ENCODE measurements at regions not wholly inside any gene's neighbourhood (a gene's known extent, or its start where the extent isn't known, plus 50 kb on each side); places are given as distances from the start of the nearest gene placed in this dataset.
"Not testable (repeated sequence)": the region's sequence is repeated elsewhere in the genome, so short reads cannot be mapped to it uniquely, and the experiment has no call there.

DNA sequence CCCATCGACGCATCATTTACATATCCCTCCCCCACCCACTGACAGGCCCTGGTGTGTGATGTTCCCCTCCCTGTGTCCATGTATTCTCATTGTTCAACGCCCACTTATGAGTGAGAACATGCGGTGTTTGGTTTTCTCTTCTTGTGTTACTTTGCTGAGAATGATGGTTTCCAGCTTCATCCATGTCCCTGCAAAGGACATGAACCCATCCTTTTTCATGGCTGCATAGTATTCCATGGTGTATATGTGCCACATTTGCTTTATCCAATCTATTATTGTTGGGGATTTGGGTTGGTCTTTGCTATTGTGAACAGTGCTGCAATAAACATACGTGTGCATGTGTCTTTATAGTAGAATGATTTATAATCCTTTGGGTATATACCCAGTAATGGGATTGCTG, 243.3 kb downstream of the TTC6 start:
- not testable (repeated sequence) for H3K18ac ChIP-seq (ENCODE audit: low read depth in 1 of 2, low read length in 2 of 2); H3K36me3 ChIP-seq (ENCODE audit: control insufficient read depth in 1 of 2, insufficient read depth in 2 of 2, low read depth in 1 of 2, low read length in 2 of 2); H4K91ac ChIP-seq (ENCODE audit: low read length); H2BK12ac ChIP-seq (ENCODE audit: low read length in 2 of 2); H3K79me1 ChIP-seq (replicated peaks; ENCODE audit: low read length, poor library complexity, severe bottlenecking); H3K9ac ChIP-seq (ENCODE audit: low read length); H3K4me2 ChIP-seq (ENCODE audit: low read length, poor library complexity, severe bottlenecking); H3K23ac ChIP-seq (ENCODE audit: low read length in 2 of 2); H2AK5ac ChIP-seq (ENCODE audit: low read length, severe bottlenecking); H3K4ac ChIP-seq (ENCODE audit: low read depth in 1 of 2, low read length in 2 of 2); H4K8ac ChIP-seq (ENCODE audit: low read length); H2BK5ac ChIP-seq (ENCODE audit: low read depth, low read length, poor library complexity, severe bottlenecking); H3K27me3 ChIP-seq (ENCODE audit: control insufficient read depth in 1 of 2, insufficient read depth in 1 of 2, low read length in 2 of 2); H2BK120ac ChIP-seq (ENCODE audit: low read depth, low read length); H2BK15ac ChIP-seq (ENCODE audit: low read depth, poor library complexity, severe bottlenecking); DNase-seq; H3K4me1 ChIP-seq (ENCODE audit: control insufficient read depth, insufficient read depth, low read depth, low read length); H3K14ac ChIP-seq (ENCODE audit: low read length in 2 of 2); H2AFZ ChIP-seq (ENCODE audit: low read depth, low read length); H3K4me3 ChIP-seq (ENCODE audit: insufficient read depth in 1 of 2, low read depth in 1 of 2, low read length in 2 of 2); H3K27ac ChIP-seq (ENCODE audit: low read length, poor library complexity, severe bottlenecking)
- H3K9me3 ChIP-seq (ENCODE audit: control insufficient read depth, low read length) = peaks cover 26% of the 10 kb centered on the region
- WGBS = 63% methylated on average over 5 of the region's 5 CpGs

DNA sequence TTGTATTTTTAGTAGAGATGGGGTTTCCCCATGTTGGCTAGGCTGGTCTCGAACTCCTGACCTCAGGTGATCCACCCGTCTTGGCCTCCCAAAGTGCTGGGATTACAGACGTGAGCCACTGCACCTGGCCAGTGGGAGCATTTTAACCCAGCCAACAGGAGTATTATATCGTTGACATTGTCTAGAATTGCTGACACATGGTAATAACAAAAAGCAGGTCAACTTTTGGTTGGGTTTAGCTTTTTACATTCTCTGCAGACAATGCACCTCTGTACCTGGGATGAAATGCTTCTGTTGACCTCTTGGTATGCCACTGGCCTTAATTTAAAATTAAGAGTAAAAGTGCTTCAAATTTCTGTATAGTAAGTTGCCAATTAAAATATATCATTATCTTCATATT, 245.6 kb downstream of the TTC6 start:
- H3K79me1 ChIP-seq (replicated peaks; ENCODE audit: low read length, poor library complexity, severe bottlenecking); H4K8ac ChIP-seq (ENCODE audit: low read length); H3K9me3 ChIP-seq (ENCODE audit: control insufficient read depth, low read length); H2AK5ac ChIP-seq (ENCODE audit: low read length, severe bottlenecking); H2BK12ac ChIP-seq (ENCODE audit: low read length in 2 of 2); H3K27me3 ChIP-seq (ENCODE audit: control insufficient read depth in 1 of 2, insufficient read depth in 1 of 2, low read length in 2 of 2); H3K18ac ChIP-seq (ENCODE audit: low read depth in 1 of 2, low read length in 2 of 2); H3K14ac ChIP-seq (ENCODE audit: low read length in 2 of 2); H3K4ac ChIP-seq (ENCODE audit: low read depth in 1 of 2, low read length in 2 of 2); H4K91ac ChIP-seq (ENCODE audit: low read length); H3K4me1 ChIP-seq (ENCODE audit: control insufficient read depth, insufficient read depth, low read depth, low read length); H3K27ac ChIP-seq (ENCODE audit: low read length, poor library complexity, severe bottlenecking); H2BK120ac ChIP-seq (ENCODE audit: low read depth, low read length); DNase-seq; H3K9ac ChIP-seq (ENCODE audit: low read length); H2BK5ac ChIP-seq (ENCODE audit: low read depth, low read length, poor library complexity, severe bottlenecking); H2AFZ ChIP-seq (ENCODE audit: low read depth, low read length); H2BK15ac ChIP-seq (ENCODE audit: low read depth, poor library complexity, severe bottlenecking); H3K4me3 ChIP-seq (ENCODE audit: insufficient read depth in 1 of 2, low read depth in 1 of 2, low read length in 2 of 2); H3K36me3 ChIP-seq (ENCODE audit: control insufficient read depth in 1 of 2, insufficient read depth in 2 of 2, low read depth in 1 of 2, low read length in 2 of 2); H3K4me2 ChIP-seq (ENCODE audit: low read length, poor library complexity, severe bottlenecking); H3K23ac ChIP-seq (ENCODE audit: low read length in 2 of 2): not testable (repeated sequence)
- WGBS = 85% methylated on average over 4 of the region's 4 CpGs

DNA sequence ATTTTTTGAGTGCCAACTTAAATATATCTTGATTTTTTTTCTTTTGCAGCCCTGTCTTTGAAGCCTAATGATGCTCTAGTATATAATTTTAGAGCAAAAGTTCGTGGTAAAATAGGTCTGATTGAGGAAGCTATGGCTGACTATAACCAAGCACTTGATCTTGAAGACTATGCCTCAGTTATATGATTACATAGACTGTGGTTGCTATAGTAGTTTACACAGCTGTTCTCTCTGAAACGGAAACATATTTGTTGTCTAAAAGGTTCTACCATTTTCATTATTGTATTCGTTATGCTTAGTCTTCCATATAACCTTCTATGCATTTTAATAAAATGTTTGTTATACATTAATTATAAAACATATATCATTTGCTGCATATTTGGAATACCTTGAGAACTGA, 246.7 kb downstream of the TTC6 start:
- Histone ChIP-seq H3K4me1 (ENCODE audit: control insufficient read depth, insufficient read depth, low read depth, low read length) (no peaks in the 10 kb centered on the region), H3K9me3 (ENCODE audit: control insufficient read depth, low read length) (peaks cover 7% of the 10 kb centered on the region), H3K4ac (ENCODE audit: low read depth in 1 of 2, low read length in 2 of 2) (no peak overlapping the region), H3K4me2 (ENCODE audit: low read length, poor library complexity, severe bottlenecking) (no peak overlapping the region), H3K27me3 (ENCODE audit: control insufficient read depth in 1 of 2, insufficient read depth in 1 of 2, low read length in 2 of 2) (no peaks in the 10 kb centered on the region), H3K23ac (ENCODE audit: low read length in 2 of 2) (no peak overlapping the region), H2BK120ac (ENCODE audit: low read depth, low read length) (no peak overlapping the region), H3K18ac (ENCODE audit: low read depth in 1 of 2, low read length in 2 of 2) (no peak overlapping the region), H3K27ac (ENCODE audit: low read length, poor library complexity, severe bottlenecking) (no peak overlapping the region), H2AK5ac (ENCODE audit: low read length, severe bottlenecking) (no peak overlapping the region), H2BK15ac (ENCODE audit: low read depth, poor library complexity, severe bottlenecking) (no peak overlapping the region), H3K79me1 (replicated peaks; ENCODE audit: low read length, poor library complexity, severe bottlenecking) (no peaks in the 10 kb centered on the region), H4K91ac (ENCODE audit: low read length) (no peak overlapping the region), H4K8ac (ENCODE audit: low read length) (no peak overlapping the region), H2AFZ (ENCODE audit: low read depth, low read length) (no peak overlapping the region), H3K4me3 (ENCODE audit: insufficient read depth in 1 of 2, low read depth in 1 of 2, low read length in 2 of 2) (no peak overlapping the region), H2BK5ac (ENCODE audit: low read depth, low read length, poor library complexity, severe bottlenecking) (no peak overlapping the region), H3K14ac (ENCODE audit: low read length in 2 of 2) (no peak overlapping the region), H2BK12ac (ENCODE audit: low read length in 2 of 2) (no peak overlapping the region), H3K36me3 (ENCODE audit: control insufficient read depth in 1 of 2, insufficient read depth in 2 of 2, low read depth in 1 of 2, low read length in 2 of 2) (no peaks in the 10 kb centered on the region), H3K9ac (ENCODE audit: low read length) (no peak overlapping the region)
- no peak for DNase-seq
- 46% methylated on average over 1 of the region's 3 CpGs for WGBS

DNA sequence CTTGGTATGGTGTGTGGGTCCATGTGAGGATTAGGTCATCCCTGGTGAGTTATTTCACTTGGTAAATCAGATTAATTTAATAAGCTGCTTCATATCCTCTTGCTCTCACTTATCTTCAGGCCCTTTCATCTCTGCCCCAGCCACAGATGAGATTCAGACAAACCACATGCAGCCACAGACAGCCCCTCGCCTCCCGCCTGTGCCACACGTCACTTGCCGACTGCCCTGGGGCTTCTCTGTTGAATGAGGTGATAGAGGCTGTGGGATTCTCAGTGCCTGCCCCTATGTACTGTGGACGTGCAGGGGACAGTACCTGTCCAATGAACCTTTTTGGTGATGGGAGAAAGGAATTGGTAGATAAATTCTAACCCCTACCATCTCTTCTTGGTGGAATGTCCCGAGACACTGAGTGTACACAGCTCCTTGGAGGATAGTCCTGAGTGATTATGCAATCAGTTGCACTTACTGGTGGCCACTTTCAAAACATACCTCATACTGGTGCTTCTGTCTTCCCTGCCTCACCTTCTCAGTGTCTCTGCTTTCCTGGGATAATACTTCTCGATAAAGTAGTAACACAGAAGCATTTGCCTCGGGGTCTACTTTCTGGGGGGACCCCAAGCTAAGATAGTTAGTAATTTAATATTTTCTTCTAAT, 248.7 kb downstream of the TTC6 start:
- no peak for DNase-seq
- Histone ChIP-seq H2BK120ac (ENCODE audit: low read depth, low read length) (no peak overlapping the region), H3K4me2 (ENCODE audit: low read length, poor library complexity, severe bottlenecking) (no peak overlapping the region), H2BK15ac (ENCODE audit: low read depth, poor library complexity, severe bottlenecking) (no peak overlapping the region), H4K91ac (ENCODE audit: low read length) (peak overlapping the region; percentile 61), H3K36me3 (ENCODE audit: control insufficient read depth in 1 of 2, insufficient read depth in 2 of 2, low read depth in 1 of 2, low read length in 2 of 2) (no peaks in the 10 kb centered on the region), H3K9ac (ENCODE audit: low read length) (no peak overlapping the region), H3K18ac (ENCODE audit: low read depth in 1 of 2, low read length in 2 of 2) (no peak overlapping the region), H3K4me1 (ENCODE audit: control insufficient read depth, insufficient read depth, low read depth, low read length) (no peaks in the 10 kb centered on the region), H2BK12ac (ENCODE audit: low read length in 2 of 2) (peak overlapping the region in 1 of 2 experiments; percentile 34), H4K8ac (ENCODE audit: low read length) (no peak overlapping the region), H3K14ac (ENCODE audit: low read length in 2 of 2) (no peak overlapping the region), H3K27ac (ENCODE audit: low read length, poor library complexity, severe bottlenecking) (no peak overlapping the region), H3K9me3 (ENCODE audit: control insufficient read depth, low read length) (no peaks in the 10 kb centered on the region), H2AK5ac (ENCODE audit: low read length, severe bottlenecking) (no peak overlapping the region), H2AFZ (ENCODE audit: low read depth, low read length) (no peak overlapping the region), H3K27me3 (ENCODE audit: control insufficient read depth in 1 of 2, insufficient read depth in 1 of 2, low read length in 2 of 2) (no peaks in the 10 kb centered on the region), H3K79me1 (replicated peaks; ENCODE audit: low read length, poor library complexity, severe bottlenecking) (no peaks in the 10 kb centered on the region), H3K4ac (ENCODE audit: low read depth in 1 of 2, low read length in 2 of 2) (peak overlapping the region in 1 of 2 experiments; percentile 51), H2BK5ac (ENCODE audit: low read depth, low read length, poor library complexity, severe bottlenecking) (no peak overlapping the region), H3K23ac (ENCODE audit: low read length in 2 of 2) (no peak overlapping the region), H3K4me3 (ENCODE audit: insufficient read depth in 1 of 2, low read depth in 1 of 2, low read length in 2 of 2) (no peak overlapping the region)
- 92% methylated on average over 8 of the region's 8 CpGs for WGBS

All from mesenchymal stem cell (in vitro differentiated cells and primary cell).